ENCODE measurements at regions not wholly inside any gene's neighbourhood (a gene's known extent, or its start where the extent isn't known, plus 50 kb on each side); places are given as distances from the start of the nearest gene placed in this dataset.

GRCh38 chr2:133814890-133815289, 246.6 kb upstream of the NCKAP5 start (continued):
- TF ChIP-seq ATF2 (IDR thresholded peaks at IDR 0.05; ENCODE audit: low read length): no peak
- TF ChIP-seq NFYA (IDR thresholded peaks at IDR 0.05; ENCODE audit: borderline replicate concordance, low read depth, low read length): no peak
- TF ChIP-seq, protein P1, sequence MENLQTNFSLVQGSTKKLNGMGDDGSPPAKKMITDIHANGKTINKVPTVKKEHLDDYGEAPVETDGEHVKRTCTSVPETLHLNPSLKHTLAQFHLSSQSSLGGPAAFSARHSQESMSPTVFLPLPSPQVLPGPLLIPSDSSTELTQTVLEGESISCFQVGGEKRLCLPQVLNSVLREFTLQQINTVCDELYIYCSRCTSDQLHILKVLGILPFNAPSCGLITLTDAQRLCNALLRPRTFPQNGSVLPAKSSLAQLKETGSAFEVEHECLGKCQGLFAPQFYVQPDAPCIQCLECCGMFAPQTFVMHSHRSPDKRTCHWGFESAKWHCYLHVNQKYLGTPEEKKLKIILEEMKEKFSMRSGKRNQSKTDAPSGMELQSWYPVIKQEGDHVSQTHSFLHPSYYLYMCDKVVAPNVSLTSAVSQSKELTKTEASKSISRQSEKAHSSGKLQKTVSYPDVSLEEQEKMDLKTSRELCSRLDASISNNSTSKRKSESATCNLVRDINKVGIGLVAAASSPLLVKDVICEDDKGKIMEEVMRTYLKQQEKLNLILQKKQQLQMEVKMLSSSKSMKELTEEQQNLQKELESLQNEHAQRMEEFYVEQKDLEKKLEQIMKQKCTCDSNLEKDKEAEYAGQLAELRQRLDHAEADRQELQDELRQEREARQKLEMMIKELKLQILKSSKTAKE (IDR thresholded peaks at IDR 0.05; ENCODE audit: low read depth, poor library complexity, severe bottlenecking): no peak

GRCh38 chr2:133816037-133816436, 247.8 kb upstream of the NCKAP5 start:
- Histone ChIP-seq H3K9ac (ENCODE audit: control insufficient read depth, insufficient read depth, low read length) (no peak overlapping the region), H3K9me3 (replicated peaks; ENCODE audit: control insufficient read depth, insufficient read depth, low read length) (no peaks in the 10 kb centered on the region), H4K20me1 (ENCODE audit: control insufficient read depth, insufficient read depth) (no peaks in the 10 kb centered on the region), H2AFZ (ENCODE audit: control insufficient read depth, low read depth, low read length) (no peak overlapping the region), H3K4me3 (no peak overlapping the region), H3K36me3 (ENCODE audit: control insufficient read depth in 2 of 2, insufficient read depth in 2 of 2, low read length in 1 of 2) (no peaks in the 10 kb centered on the region), H3K27ac (ENCODE audit: control insufficient read depth, insufficient read depth) (no peak overlapping the region), H3K27me3 (replicated peaks in 1 of 2; ENCODE audit: control insufficient read depth in 2 of 2, insufficient read depth in 2 of 2, low read length in 1 of 2) (no peaks in the 10 kb centered on the region), H3K79me2 (ENCODE audit: control insufficient read depth, insufficient read depth, low read length) (no peaks in the 10 kb centered on the region), H3K4me1 (ENCODE audit: control insufficient read depth, insufficient read depth, low read length) (no peaks in the 10 kb centered on the region), H3K4me2 (ENCODE audit: control insufficient read depth, insufficient read depth) (no peak overlapping the region)
- DNase-seq (ENCODE audit: low read depth, low spot score) (no peak), FAIRE-seq (no peak), ATAC-seq (no peak)
- intact Hi-C loops (cut with micrococcal nuclease; ENCODE audit: unreplicated experiment) (no loop called here), in situ Hi-C loops (cut with MboI) (no loop called here)
- TF ChIP-seq SIN3A (IDR thresholded peaks at IDR 0.05; ENCODE audit: low read depth, low read length) (no peak), ESRRA (IDR thresholded peaks at IDR 0.05; ENCODE audit: low read length) (no peak), E2F8 (IDR thresholded peaks at IDR 0.05; ENCODE audit: low read depth, partially characterized antibody) (no peak), SIX5 (IDR thresholded peaks at IDR 0.05; ENCODE audit: low read depth, low read length, severe bottlenecking) (no peak)
- BruUV-seq (replicated peaks): no TSS peak
- 0% methylated on average over 3 of the region's 3 CpGs for WGBS (ENCODE audit: insufficient coverage, insufficient replicate concordance, low lambda C conversion rate, missing lambda C conversion rate)
- ChIA-PET CTCF (no interaction called here), SMC1A (ENCODE audit: uncharacterized antibody, unreplicated experiment) (no interaction called here), POLR2A (no interaction called here), RAD21 (ENCODE audit: unreplicated experiment) (no interaction called here)

Measured in GM12878 (cell line).